Spleen (tissue), 7 donors: ENCODE measurements at regions not wholly inside any gene's neighbourhood (a gene's known extent, or its start where the extent isn't known, plus 50 kb on each side); places are given as distances from the start of the nearest gene placed in this dataset.

Experiments
- CTCF ChIP-seq, 11 experiments: fragments of 200-600 bp in 7 of 11; fragments of 450-650 bp in 4 of 11; sonication (generic) in 4 of 11; IDR thresholded peaks in 8 of 11; conservative IDR thresholded peaks in 3 of 11; 1 replicate in 7 of 11; 2 replicates in 4 of 11; pipeline versions ENCODE4 v1.4.0 to v1.8.0; 2016 to 2021; ENCODE audit warnings: antibody characterized with exemption in 11 of 11, inconsistent platforms in 4 of 11, mild to moderate bottlenecking in 1 of 11
- POLR2A ChIP-seq, 3 donors: fragments of 450-650 bp; IDR thresholded peaks; one replicate each; pipeline ENCODE4 v1.5.1; 2017; ENCODE audit warnings: antibody characterized with exemption in 3 of 3, mild to moderate bottlenecking in 1 of 3
- POLR2AphosphoS5 ChIP-seq, 3 donors: sonication (generic); formaldehyde crosslinking; IDR thresholded peaks; one replicate each; pipeline ENCODE4 v1.5.1; 2017; ENCODE audit warnings: antibody characterized with exemption in 3 of 3
- donor health status: DM: no; HTN: no; CAD: no; lungs with moderate emphysema.
- donor health status: DM: no; HTN: no; CAD: no.
- donor health status: DM: no; HTN: no; CAD: no.

DNA sequence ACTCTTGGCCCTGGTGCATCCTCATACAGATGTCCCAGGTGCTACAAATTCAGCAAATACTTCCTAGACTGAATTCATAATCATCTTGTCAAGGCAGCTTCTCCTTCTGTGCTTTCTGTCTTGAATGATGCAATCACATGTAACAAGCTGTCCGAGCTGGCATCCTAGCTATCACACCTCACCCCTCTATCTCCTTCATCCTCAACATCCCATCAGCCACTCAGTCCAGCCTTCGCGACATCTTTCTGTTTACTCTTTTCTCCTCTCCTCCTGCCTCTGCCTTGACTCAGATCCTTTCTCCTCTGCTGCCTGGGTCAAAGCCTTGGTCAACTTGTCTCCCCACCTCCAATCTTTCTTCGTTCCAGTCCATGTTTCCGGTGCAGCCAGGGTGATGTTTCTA, 240.4 kb upstream of the CELF2 start:
- TF ChIP-seq CTCF (IDR thresholded peaks at IDR 0.05 in 8 of 11, conservative IDR thresholded peaks at IDR 0.05 in 3 of 11): no peak
- no peak for TF ChIP-seq POLR2A (IDR thresholded peaks at IDR 0.05)
- TF ChIP-seq POLR2AphosphoS5 (IDR thresholded peaks at IDR 0.05): no peak
